Esophagus squamous epithelium (tissue), 5 donors: ENCODE measurements at regions not wholly inside any gene's neighbourhood (a gene's known extent, or its start where the extent isn't known, plus 50 kb on each side); places are given as distances from the start of the nearest gene placed in this dataset.

Experiments used
- DNase-seq: peaks from one replicate; lab custom pipeline; 2025; lab: John Stamatoyannopoulos, UW
- H3K27ac ChIP-seq, 4 donors: fragments of 200-600 bp; sonication (generic); one replicate each; pipeline ENCODE4 v1.5.1; 2016 to 2019; ENCODE audit warnings: mild to moderate bottlenecking in 1 of 4
- H3K27me3 ChIP-seq, 4 donors: fragments of 200-600 bp; sonication (generic); 1 replicate in 3 of 4; 2 replicates in 1 of 4; pipeline versions ENCODE4 v1.5.1 to v1.6.0; 2017 to 2021; ENCODE audit warnings: antibody characterized with exemption in 1 of 4
- H3K36me3 ChIP-seq, 3 donors: fragments of 200-600 bp; sonication (generic); one replicate each; pipeline ENCODE4 v1.5.1; 2016 to 2019
- H3K4me1 ChIP-seq, 3 donors: fragments of 200-600 bp; sonication (generic); one replicate each; pipeline ENCODE4 v1.5.1; 2017 to 2019
- H3K4me3 ChIP-seq, 4 donors: fragments of 200-600 bp; sonication (generic); 1 replicate in 3 of 4; 2 replicates in 1 of 4; pipeline ENCODE4 v1.5.1; 2016 to 2019; ENCODE audit warnings: mild to moderate bottlenecking in 2 of 4, moderate library complexity in 1 of 4
- H3K9me3 ChIP-seq, 3 donors: fragments of 200-600 bp; sonication (generic); one replicate each; pipeline ENCODE4 v1.5.1; 2016 to 2019
- CTCF ChIP-seq, 6 experiments: fragments of 450-650 bp in 4 of 6; fragments of 200-600 bp in 2 of 6; sonication (generic) in 2 of 6; IDR thresholded peaks; one replicate each; pipeline ENCODE4 v1.5.1; 2016 to 2019; ENCODE audit warnings: antibody characterized with exemption in 6 of 6, mild to moderate bottlenecking in 4 of 6, moderate library complexity in 4 of 6
- POLR2A ChIP-seq, 4 donors: fragments of 450-650 bp; IDR thresholded peaks; one replicate each; pipeline ENCODE4 v1.6.1; 2017; ENCODE audit warnings: antibody characterized with exemption in 4 of 4, mild to moderate bottlenecking in 4 of 4, moderate library complexity in 3 of 4
- WGBS, 2 donors: methylation state at CpG; one replicate each; pipeline ENCODE4 v1.1.5; 2018; 5-methylcytosine and 5-hydroxymethylcytosine counted together
- intact Hi-C: fragments of 100-400 bp; cut with DNase I; formaldehyde crosslinking; loops from one replicate; pipeline ENCODE4 v1.15.0; 2022
- donor health status: DM: yes; HTN: yes; CAD: no.

GRCh38 chr18:72648079-72648478 is 103.9 kb upstream of the CBLN2 start:
- H3K27me3 ChIP-seq, result no peaks in the 10 kb centered on the region
- no peak overlapping the region for H3K27ac ChIP-seq
- H3K36me3 ChIP-seq, result no peaks in the 10 kb centered on the region
- TF ChIP-seq POLR2A (IDR thresholded peaks at IDR 0.05), result no peak
- no peak for TF ChIP-seq CTCF (IDR thresholded peaks at IDR 0.05)
- no peaks in the 10 kb centered on the region for H3K4me1 ChIP-seq
- WGBS, 2 donors, result 69 to 72% methylated on average over 3 of the region's 3 CpGs
- H3K4me3 ChIP-seq, result no peak overlapping the region
- intact Hi-C loops, result no loop called here
- DNase-seq, result no peak
- H3K9me3 ChIP-seq, result no peaks in the 10 kb centered on the region

- Histone ChIP-seq H3K27me3 (no peaks in the 10 kb centered on the region), H3K4me3 (no peak overlapping the region), H3K9me3 (no peaks in the 10 kb centered on the region), H3K27ac (no peak overlapping the region), H3K4me1 (no peaks in the 10 kb centered on the region), H3K36me3 (no peaks in the 10 kb centered on the region)
- intact Hi-C loops, result no loop called here
- 34 to 50% methylated on average over 2 of the region's 2 CpGs for WGBS, 2 donors
- TF ChIP-seq CTCF (IDR thresholded peaks at IDR 0.05), result no peak
- TF ChIP-seq POLR2A (IDR thresholded peaks at IDR 0.05), result no peak
- no peak for DNase-seq
Measured at GRCh38 chr18:72640557-72640956, 96.4 kb upstream of the CBLN2 start.

DNA sequence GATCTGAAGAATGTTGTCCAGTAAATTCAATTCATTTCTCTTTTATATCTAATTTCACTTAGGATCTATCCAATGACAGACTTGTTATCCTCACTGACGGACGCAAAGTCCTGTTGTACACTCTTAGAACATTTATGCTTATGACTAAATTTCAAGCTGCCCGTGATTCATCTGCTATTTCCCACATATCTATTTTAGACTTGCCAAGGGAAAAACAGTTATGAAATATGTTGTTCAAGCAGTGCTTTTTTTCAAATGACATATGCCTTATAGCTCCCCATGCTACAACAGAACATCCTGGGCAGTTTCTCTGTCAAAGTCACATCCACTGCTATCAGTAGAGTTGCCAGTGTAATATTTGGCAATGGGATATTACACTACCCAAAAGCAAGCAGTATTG is 94.2 kb upstream of the CBLN2 start:
- H3K27me3 ChIP-seq, result no peaks in the 10 kb centered on the region
- intact Hi-C loops, result no loop called here
- no peak overlapping the region for H3K4me3 ChIP-seq
- no peaks in the 10 kb centered on the region for H3K4me1 ChIP-seq
- H3K27ac ChIP-seq, result no peak overlapping the region
- no peak for DNase-seq
- 83 to 85% methylated on average over 3 of the region's 3 CpGs for WGBS, 2 donors
- no peak for TF ChIP-seq POLR2A (IDR thresholded peaks at IDR 0.05)
- TF ChIP-seq CTCF (IDR thresholded peaks at IDR 0.05), result no peak
- H3K9me3 ChIP-seq, result no peaks in the 10 kb centered on the region
- no peaks in the 10 kb centered on the region for H3K36me3 ChIP-seq

GRCh38 chr18:72637721-72638120 is 93.6 kb upstream of the CBLN2 start:
- Histone ChIP-seq H3K27ac (no peak overlapping the region), H3K9me3 (no peaks in the 10 kb centered on the region), H3K27me3 (no peaks in the 10 kb centered on the region), H3K4me3 (no peak overlapping the region), H3K36me3 (no peaks in the 10 kb centered on the region), H3K4me1 (no peaks in the 10 kb centered on the region)
- no peak for DNase-seq
- no peak for TF ChIP-seq CTCF (IDR thresholded peaks at IDR 0.05)
- no peak for TF ChIP-seq POLR2A (IDR thresholded peaks at IDR 0.05)
- 77 to 83% methylated on average over 10 of the region's 10 CpGs for WGBS, 2 donors
- intact Hi-C loops, result no loop called here

DNA sequence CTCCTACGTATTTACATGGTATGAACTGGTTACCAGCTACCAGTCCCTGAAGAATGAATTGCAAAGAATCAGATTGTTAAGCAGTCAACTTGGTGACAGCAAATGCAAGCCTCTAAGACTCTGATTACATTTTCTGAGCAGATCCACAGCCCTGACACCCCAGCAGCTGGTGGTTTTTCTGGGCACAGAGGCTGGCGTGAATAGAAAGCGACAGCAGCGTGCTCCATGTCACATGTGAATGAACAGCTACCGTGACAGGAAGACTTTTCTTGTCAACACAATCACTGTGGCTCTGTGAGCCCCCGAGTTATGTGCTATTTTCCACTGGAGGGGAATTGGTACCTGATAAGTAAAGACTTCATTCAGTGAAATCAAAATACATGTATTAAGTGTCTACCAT is 93.2 kb upstream of the CBLN2 start:
- no peaks in the 10 kb centered on the region for H3K27me3 ChIP-seq
- H3K36me3 ChIP-seq, result no peaks in the 10 kb centered on the region
- H3K4me3 ChIP-seq, result no peak overlapping the region
- intact Hi-C loops, result no loop called here
- H3K27ac ChIP-seq, result no peak overlapping the region
- no peak for DNase-seq
- H3K9me3 ChIP-seq, result no peaks in the 10 kb centered on the region
- 65 to 74% methylated on average over 4 to 6 of the region's 6 CpGs for WGBS, 2 donors
- TF ChIP-seq POLR2A (IDR thresholded peaks at IDR 0.05), result no peak
- no peak for TF ChIP-seq CTCF (IDR thresholded peaks at IDR 0.05)
- H3K4me1 ChIP-seq, result no peaks in the 10 kb centered on the region
